GM21717 (cell line): ENCODE measurements at regions not wholly inside any gene's neighbourhood (a gene's known extent, or its start where the extent isn't known, plus 50 kb on each side); places are given as distances from the start of the nearest gene placed in this dataset.
"Not testable (repeated sequence)": the region's sequence is repeated elsewhere in the genome, so short reads cannot be mapped to it uniquely, and the experiment has no call there.

ENCODE experiments used
- ATAC-seq: cut with Tn5 transposase; IDR thresholded peaks from one replicate; pipeline ENCODE4 v1.9.1; 2021; ENCODE audit warnings: mild to moderate bottlenecking, moderate library complexity; ENCODE audit not compliant: unreplicated experiment

DNA sequence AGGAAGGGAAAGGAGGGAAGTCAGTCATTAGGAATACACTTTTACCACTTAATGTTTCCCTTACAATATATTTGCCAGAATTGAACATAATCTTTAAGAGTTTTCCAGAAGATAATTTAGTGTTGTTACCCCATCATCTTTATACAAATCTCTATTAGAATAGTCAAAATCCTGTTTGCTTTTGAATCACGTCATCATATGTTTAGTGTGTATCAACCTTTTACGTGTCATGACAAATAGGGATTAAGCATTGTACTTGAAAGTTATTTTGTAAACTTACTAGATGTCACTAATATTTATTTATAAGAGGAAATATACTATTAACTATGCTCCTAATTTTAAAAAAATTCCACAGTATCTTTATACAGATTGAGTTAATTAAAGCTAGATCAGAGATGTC, 1899.5 kb downstream of the MAT2B start:
- no peak for ATAC-seq

GRCh38 chr5:165405340-165405739, 1899.9 kb downstream of the MAT2B start:
- no peak for ATAC-seq

DNA sequence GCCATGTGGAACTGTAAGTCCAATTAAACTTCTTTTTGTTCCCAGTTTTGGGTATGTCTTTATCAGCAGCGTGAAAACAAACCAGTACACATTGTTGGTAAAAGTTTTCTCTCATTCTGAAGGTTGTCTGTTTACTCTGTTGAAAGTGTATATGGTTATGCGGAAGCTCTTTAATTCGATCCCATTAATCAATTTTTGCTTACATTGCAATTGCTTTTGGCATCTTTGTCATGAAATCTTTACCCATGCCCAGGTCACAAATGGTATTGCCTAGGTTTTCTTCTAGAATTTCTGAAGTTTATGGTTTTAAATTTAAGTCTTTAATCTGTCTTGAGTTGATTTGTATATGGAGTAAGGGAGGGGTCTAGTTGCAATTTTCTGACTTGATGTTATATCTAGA, 1901.9 kb downstream of the MAT2B start:
- no peak for ATAC-seq

GRCh38 chr5:165410476-165410875, 1905.1 kb downstream of the MAT2B start:
- ATAC-seq = no peak

DNA sequence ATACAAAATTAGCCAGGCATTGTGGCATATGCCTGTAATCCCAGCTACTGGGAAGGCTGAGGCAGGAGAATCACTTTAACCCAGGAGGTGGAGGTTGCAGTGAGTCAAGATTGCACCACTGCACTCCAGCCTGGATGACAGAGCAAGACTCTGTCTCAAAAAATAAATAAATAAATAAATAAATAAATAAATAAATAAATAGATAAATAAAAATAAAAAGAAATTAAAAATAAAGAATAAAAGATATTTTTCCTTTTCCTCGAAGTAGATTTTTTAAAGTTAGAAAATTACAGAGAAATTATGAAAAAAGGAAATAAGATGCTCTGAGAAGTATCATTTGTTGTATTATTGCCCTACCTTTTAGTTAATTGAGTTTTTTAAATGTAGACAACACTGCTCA, 1906.1 kb downstream of the MAT2B start:
- ATAC-seq = not testable (repeated sequence)

DNA sequence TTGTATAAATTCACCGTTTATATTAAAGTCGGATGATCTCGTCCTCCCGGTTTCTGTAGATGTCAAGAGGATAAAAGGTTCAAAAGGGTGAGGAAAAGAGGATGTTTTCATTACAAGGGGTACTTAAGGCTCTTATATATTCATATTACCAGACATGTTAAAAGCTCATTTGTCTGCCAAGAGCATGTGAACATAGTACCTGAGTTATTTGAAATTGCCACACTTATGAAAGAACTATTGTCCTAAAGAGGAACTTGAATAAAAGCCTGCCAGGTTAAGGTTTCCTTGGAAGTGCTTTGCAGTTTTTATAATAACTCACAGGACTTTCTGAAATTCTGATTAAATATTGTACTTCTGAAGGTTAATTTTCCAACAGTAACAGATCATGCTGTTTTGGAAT, 1915.1 kb downstream of the MAT2B start:
- no peak for ATAC-seq

DNA sequence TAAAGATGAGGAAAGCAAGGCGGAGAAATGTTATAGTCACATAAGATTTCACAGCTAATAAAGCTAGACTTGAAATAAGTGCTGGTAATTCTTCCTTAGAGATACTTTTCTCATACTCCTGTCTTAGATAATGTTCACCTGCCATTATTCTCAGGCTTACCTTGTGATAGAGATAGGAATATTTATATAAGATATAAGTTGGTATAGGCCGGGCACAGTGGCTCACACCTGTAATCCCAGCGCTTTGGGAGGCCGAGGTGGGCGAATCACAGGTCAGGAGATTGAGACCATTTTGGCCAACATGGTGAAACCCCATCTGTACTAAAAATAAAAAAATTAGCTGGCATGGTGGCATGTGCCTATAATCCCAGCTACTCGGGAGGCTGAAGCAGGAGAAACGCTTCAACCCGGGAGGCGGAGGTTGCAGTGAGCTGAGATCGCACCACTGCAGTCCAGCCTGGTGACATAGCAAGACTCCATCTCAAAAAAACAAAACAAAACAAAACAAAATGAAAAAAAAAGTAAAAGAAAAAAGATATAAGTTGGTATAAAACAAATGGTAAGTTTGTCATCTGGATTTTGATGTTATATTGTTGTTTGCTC, 1918.4 kb downstream of the MAT2B start:
- no peak for ATAC-seq

GRCh38 chr5:165425594-165425993, 1920.2 kb downstream of the MAT2B start:
- ATAC-seq = no peak

- ATAC-seq = no peak
Measured at GRCh38 chr5:165448753-165449152, 1943.3 kb downstream of the MAT2B start.

GRCh38 chr5:165457859-165458481, 1952.6 kb downstream of the MAT2B start:
- ATAC-seq = no peak

DNA sequence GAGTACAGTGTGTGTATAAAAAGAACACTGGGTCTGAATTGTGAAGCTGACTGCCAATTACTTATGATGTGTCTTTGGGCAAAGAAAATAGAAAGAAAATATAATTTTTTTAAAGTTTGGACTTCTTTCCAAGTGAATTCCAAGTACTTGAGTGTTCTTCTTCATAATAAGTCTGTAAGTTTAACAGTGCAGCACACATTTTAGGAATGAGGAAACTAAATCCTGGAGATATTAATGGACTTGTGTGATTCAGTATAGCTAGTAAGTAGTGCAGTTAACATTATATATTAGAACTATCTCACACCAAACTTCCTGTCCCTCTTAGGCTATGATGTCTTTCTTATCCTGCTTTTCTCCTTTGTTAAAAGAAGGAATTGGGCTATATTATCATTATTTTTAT, 1953.8 kb downstream of the MAT2B start:
- ATAC-seq = no peak

DNA sequence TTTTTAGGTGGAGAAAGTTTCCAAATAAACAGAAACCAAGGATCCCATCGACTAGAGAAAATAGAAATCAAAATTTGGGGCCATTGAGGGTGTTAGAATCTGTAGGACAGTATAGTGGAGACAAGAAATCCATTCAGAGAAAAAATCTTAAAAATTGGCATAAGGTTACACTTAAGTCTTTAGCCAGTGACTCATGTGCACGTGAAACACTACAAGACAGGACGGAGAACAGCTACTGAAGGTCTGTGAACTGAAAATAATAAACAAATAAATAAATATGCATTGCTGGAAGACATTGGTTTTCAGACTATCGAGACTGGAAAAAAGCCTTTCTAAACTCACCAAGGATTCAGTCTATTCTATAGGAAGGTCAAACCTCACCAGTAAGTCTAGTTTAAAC, 1955.5 kb downstream of the MAT2B start:
- no peak for ATAC-seq

- no peak for ATAC-seq
Measured at GRCh38 chr5:165477546-165477945, 1972.1 kb downstream of the MAT2B start.

DNA sequence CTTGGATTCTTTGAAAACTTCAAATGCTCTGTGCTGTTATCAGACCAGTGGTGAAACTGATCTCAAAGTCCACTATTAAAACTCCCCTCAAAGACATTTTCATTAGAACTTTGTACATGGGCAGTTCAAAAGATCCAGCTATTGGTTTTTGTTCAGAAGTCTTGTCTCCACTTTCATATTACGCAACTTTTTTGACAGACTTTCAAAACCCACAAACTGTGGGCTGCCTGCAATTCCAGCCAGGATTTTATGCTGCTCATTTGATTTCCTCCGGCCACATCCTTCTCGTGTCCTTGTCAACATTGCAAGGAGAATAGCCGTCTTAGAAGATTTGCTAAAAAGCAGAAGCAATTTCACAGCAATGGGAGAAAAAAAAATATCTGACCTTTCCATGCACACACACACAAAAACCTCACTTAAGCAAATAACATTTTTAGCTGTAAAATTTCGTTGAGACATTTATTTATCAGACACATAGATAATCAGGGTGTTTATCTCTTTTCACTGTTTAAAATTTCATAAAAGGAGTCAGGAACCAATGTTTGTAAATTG, 1990.5 kb downstream of the MAT2B start:
- no peak for ATAC-seq

- no peak for ATAC-seq
Measured at GRCh38 chr5:165497707-165498106, 1992.3 kb downstream of the MAT2B start.

DNA sequence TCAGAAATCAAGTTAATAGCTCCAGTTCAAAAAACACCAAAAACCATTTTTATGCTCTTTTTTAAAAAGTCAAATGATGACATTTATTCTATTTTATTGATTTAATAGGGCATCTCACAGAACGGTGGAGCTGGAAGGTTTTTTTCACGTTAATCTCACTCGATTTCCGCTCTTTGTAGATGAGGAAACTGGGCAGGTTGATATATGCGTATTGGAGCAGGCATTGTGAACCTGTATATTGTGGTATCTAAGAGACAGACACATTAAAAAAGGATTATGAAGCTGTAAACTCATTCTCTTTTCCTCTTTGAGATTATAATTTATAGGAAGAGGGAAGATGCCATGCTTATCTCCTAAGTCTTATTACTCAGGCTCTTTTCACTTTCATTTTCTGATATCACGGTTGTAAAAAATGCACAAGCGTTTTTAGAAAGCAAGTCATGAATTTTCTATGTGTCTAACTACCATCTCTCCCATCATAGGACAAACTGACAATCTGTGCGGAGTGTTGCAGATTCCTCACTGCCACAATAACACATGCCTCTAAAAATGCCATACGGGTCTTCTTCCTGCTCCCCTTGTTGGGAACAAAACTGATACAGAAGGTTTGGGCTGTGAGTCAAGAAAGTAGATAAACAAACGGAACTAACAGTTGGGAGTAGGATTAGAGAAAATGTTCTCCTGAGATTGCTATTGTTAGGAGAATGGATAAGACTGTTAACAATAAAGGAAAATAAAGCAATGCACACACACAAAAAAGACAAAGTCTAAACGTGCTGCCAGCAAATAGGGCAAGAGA, 1997.7 kb downstream of the MAT2B start:
- no peak for ATAC-seq

- no peak for ATAC-seq
Measured at GRCh38 chr5:165504674-165505073, 1999.3 kb downstream of the MAT2B start.

DNA sequence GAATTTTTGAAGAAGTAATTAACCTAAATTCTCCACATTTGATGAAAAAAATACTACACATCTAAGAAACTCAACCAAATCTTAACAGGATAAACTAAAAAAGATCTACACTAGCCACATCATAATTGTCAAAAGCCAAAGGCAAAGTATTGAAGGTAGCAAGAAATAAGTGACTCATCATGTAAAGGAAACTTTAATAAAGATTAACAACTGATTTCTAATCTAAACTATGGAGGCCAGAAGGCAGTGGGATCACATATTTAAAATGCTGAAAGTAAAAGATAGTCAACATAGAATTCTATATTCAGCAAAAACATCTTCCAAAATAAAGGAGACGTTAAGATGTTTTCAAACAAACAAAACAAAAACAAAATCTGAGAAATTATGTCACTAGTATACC, 2002.9 kb downstream of the MAT2B start:
- ATAC-seq = no peak

- no peak for ATAC-seq
Measured at GRCh38 chr5:165508861-165509260, 2003.4 kb downstream of the MAT2B start.

GRCh38 chr5:165521816-165522610, 2016.6 kb downstream of the MAT2B start:
- no peak for ATAC-seq

DNA sequence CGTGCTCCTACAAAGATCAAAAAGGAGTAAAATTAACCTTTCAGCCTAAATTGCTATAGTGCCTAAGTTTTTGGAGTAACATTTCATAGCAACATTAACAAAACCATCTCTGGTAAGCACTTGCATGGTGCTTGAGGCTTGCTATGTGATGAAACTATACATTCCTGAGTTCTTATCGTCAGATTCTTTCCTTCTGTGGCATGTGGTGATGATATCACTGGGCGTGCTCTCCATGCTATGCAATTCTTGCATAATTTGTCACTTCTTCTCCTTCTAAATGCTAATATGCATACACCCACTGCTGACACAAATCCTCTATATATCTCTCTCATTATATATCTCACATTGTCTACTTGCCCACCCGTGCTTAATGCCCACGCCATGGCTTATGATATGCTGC, 2019.9 kb downstream of the MAT2B start:
- no peak for ATAC-seq
